ENCODE measurements at regions not wholly inside any gene's neighbourhood (a gene's known extent, or its start where the extent isn't known, plus 50 kb on each side); places are given as distances from the start of the nearest gene placed in this dataset.
"Not testable (repeated sequence)": the region's sequence is repeated elsewhere in the genome, so short reads cannot be mapped to it uniquely, and the experiment has no call there.

GRCh38 chr18:37874721-37875120, 309.1 kb upstream of the CELF4 start:
- no peak for DNase-seq

- no peak for DNase-seq
Observed at GRCh38 chr18:37873416-37873815, 307.8 kb upstream of the CELF4 start.

GRCh38 chr18:37872562-37872961, 307.0 kb upstream of the CELF4 start:
- no peak for DNase-seq

GRCh38 chr18:37871561-37871960, 306.0 kb upstream of the CELF4 start:
- DNase-seq, result no peak

GRCh38 chr18:37869051-37869450, 303.5 kb upstream of the CELF4 start:
- DNase-seq, result no peak

GRCh38 chr18:37864122-37864521, 298.5 kb upstream of the CELF4 start:
- DNase-seq, result no peak

GRCh38 chr18:37861981-37862380, 296.4 kb upstream of the CELF4 start:
- DNase-seq, result no peak

- DNase-seq, result no peak
Observed at GRCh38 chr18:37854396-37854795, 288.8 kb upstream of the CELF4 start.

GRCh38 chr18:37853706-37854105, 288.1 kb upstream of the CELF4 start:
- DNase-seq, result no peak

- DNase-seq, result no peak
Observed at GRCh38 chr18:37852464-37852863, 286.9 kb upstream of the CELF4 start.

GRCh38 chr18:37847544-37847943, 281.9 kb upstream of the CELF4 start:
- DNase-seq, result no peak

- no peak for DNase-seq
Observed at GRCh38 chr18:37846996-37847395, 281.4 kb upstream of the CELF4 start.

- DNase-seq, result no peak
Observed at GRCh38 chr18:37845498-37845897, 279.9 kb upstream of the CELF4 start.

- no peak for DNase-seq
Observed at GRCh38 chr18:37844209-37844970, 278.8 kb upstream of the CELF4 start.

GRCh38 chr18:37838083-37838482, 272.5 kb upstream of the CELF4 start:
- DNase-seq, result no peak

GRCh38 chr18:37836071-37836970, 270.7 kb upstream of the CELF4 start:
- no peak for DNase-seq

GRCh38 chr18:37832010-37832695, 266.6 kb upstream of the CELF4 start:
- not testable (repeated sequence) for DNase-seq

- DNase-seq, result no peak
Observed at GRCh38 chr18:37812961-37813360, 247.4 kb upstream of the CELF4 start.

- DNase-seq, result no peak
Observed at GRCh38 chr18:37805773-37806404, 240.3 kb upstream of the CELF4 start.

GRCh38 chr18:37796823-37797349, 231.3 kb upstream of the CELF4 start:
- no peak for DNase-seq

GRCh38 chr18:37787452-37787851, 221.9 kb upstream of the CELF4 start:
- DNase-seq, result no peak

- DNase-seq, result no peak
Observed at GRCh38 chr18:37783771-37784170, 218.2 kb upstream of the CELF4 start.

GRCh38 chr18:37779220-37779619, 213.6 kb upstream of the CELF4 start:
- no peak for DNase-seq
